ENCODE measurements at regions not wholly inside any gene's neighbourhood (a gene's known extent, or its start where the extent isn't known, plus 50 kb on each side); places are given as distances from the start of the nearest gene placed in this dataset.
"Not testable (repeated sequence)": the region's sequence is repeated elsewhere in the genome, so short reads cannot be mapped to it uniquely, and the experiment has no call there.

DNA sequence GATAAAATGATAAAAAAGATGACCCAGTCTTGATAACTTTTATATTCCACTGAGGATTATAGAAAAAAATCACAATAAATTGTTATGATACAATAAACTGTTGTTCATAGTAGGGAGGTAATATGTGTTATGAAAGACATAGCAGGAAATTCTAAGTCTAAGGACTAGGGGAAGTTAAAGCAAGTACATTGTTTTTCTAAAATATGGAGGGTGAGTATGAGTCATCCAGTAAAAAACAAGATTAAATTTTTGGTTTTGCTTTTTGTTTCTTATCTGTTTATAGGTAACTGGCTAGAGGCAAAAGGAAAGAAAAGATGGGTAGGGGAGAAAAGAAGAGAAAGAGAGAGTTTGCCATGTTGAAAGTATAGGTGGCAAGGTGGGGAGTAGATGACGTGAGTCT, 188.4 kb downstream of the POLR1F start:
- Histone ChIP-seq H3K27me3 (no peaks in the 10 kb centered on the region), H3K36me3 (no peaks in the 10 kb centered on the region), H3K27ac (no peak overlapping the region), H3K4me1 (no peaks in the 10 kb centered on the region), H3K4me3 (no peak overlapping the region), H3K9me3 (no peaks in the 10 kb centered on the region)
- no peak for DNase-seq (ENCODE audit: low spot score in 2 of 2)
- intact Hi-C loops (cut with DNase I) = no loop called here
- TF ChIP-seq, protein P1, sequence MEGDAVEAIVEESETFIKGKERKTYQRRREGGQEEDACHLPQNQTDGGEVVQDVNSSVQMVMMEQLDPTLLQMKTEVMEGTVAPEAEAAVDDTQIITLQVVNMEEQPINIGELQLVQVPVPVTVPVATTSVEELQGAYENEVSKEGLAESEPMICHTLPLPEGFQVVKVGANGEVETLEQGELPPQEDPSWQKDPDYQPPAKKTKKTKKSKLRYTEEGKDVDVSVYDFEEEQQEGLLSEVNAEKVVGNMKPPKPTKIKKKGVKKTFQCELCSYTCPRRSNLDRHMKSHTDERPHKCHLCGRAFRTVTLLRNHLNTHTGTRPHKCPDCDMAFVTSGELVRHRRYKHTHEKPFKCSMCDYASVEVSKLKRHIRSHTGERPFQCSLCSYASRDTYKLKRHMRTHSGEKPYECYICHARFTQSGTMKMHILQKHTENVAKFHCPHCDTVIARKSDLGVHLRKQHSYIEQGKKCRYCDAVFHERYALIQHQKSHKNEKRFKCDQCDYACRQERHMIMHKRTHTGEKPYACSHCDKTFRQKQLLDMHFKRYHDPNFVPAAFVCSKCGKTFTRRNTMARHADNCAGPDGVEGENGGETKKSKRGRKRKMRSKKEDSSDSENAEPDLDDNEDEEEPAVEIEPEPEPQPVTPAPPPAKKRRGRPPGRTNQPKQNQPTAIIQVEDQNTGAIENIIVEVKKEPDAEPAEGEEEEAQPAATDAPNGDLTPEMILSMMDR (IDR thresholded peaks at IDR 0.05) = no peak

DNA sequence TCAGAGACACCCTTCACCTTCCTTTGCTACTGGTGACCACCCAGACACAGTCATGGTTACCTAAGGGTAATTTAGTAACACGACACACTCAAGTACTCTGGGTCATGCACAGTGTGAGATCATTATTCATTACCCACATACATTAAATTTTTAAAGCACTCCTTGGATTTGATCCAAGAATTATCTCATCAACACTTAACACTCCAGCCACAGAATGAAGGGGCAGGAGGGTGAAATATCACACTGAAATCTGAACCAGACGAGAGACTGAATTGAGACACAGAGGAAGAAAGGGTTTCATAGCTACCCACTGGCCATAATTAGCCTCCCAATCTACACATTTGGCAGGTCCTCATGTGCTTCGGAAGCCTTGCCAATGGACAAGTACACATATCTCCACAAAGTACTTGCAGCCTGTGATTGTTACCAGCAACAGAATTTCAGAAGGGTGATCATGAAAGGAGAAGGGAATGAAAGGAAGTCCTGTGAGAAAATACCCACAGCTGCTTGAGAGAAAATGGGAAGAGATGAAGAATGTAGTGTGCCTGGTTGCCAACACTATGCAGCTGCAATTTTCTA, 189.3 kb downstream of the POLR1F start:
- DNase-seq (ENCODE audit: low spot score in 2 of 2) = no peak
- Histone ChIP-seq H3K36me3 (no peaks in the 10 kb centered on the region), H3K9me3 (no peaks in the 10 kb centered on the region), H3K27ac (no peak overlapping the region), H3K27me3 (no peaks in the 10 kb centered on the region), H3K4me1 (no peaks in the 10 kb centered on the region), H3K4me3 (no peak overlapping the region)
- TF ChIP-seq, protein P1 (IDR thresholded peaks at IDR 0.05) = no peak
- intact Hi-C loops (cut with DNase I) = no loop called here

DNA sequence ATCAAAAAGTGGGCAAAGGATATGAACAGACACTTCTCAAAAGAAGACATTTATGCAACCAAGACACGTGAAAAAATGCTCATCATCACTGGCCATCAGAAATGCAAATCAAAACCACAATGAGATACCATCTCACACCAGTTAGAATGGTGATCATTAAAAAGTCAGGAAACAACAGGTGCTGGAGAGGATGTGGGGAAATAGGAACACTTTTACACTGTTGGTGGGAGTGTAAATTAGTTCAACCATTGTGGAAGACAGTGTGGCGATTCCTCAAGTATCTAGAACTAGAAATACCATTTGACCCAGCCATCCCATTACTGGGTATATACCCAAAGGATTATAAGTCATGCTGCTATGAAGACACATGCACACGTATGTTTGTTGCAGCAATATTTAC, 191.3 kb downstream of the POLR1F start:
- H3K27ac ChIP-seq; DNase-seq (ENCODE audit: low spot score in 2 of 2); H3K4me1 ChIP-seq; H3K27me3 ChIP-seq; H3K4me3 ChIP-seq; intact Hi-C loops (cut with DNase I); H3K36me3 ChIP-seq; H3K9me3 ChIP-seq: not testable (repeated sequence)

DNA sequence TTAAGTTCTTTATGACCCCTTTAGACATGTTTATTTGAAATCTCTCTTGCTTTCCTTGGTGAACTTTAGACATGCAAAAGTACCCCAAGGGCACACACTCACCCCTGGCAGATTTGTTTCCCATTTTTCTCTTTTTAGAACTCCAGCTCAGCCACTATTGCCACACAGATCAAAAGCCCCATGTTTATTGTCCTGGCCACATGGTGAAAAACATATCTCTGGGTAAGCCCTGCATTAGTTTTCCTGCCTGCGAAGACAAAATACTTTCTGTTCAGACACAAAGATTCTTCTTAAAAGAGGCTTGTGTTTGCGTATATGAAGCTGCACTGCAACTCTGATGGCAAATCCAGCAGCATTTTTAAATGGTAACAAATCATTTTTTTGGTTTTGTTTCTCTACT, 200.0 kb downstream of the POLR1F start:
- intact Hi-C loops (cut with DNase I) = no loop called here
- Histone ChIP-seq H3K9me3 (no peaks in the 10 kb centered on the region), H3K27ac (no peak overlapping the region), H3K27me3 (no peaks in the 10 kb centered on the region), H3K36me3 (no peaks in the 10 kb centered on the region), H3K4me3 (no peak overlapping the region), H3K4me1 (no peaks in the 10 kb centered on the region)
- TF ChIP-seq, protein P1 (IDR thresholded peaks at IDR 0.05) = no peak
- no peak for DNase-seq (ENCODE audit: low spot score in 2 of 2)

DNA sequence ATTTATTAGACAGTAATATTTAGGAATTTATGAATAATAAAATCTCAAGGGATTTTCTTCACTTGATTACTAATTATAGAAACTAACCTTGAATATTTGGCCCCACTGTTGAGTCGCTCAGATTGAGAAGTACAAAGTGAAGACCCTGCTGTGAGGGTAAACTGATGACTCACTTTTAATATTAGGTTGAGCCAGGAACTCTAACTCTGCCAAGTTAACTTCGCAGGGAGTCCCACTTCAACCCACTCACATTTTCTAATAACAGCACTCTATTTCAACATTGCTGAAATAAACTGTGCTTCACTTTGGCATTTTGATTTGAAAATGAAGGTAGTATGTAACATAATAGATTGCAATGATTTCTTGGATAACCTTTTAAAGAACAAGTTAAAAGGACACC, 200.7 kb downstream of the POLR1F start:
- no peaks in the 10 kb centered on the region for H3K36me3 ChIP-seq

DNA sequence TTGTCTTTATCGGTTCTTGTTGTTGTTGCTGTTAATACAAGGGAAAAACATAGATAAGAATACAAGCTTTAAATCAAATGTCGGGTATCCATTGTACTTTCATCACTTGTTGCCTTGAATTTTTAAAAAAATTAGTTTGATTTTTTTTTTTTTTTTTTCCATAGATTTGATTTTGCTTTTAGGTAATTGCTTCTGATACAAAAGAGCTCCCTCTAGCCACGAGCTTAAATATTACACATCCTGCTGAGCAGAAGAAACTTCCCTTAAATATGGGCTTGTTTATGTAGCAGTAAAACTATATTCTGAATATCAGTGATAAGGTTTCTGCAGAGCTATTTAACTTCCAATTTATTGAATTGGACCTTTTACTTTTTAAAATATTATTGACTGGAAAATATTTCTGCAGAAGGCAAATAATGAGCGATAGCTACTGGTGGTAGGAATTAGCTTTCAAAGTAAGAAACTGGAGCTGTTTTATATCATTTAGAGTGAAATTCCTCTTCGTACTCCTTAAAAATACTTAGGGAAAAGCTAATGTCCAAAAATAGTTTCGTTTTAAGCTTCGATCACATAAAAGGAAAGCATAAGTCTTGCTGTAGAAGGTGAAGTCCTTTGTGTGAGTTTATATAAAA, 216.9 kb downstream of the POLR1F start:
- Histone ChIP-seq H3K4me3 (no peak overlapping the region), H3K36me3 (no peaks in the 10 kb centered on the region), H3K9me3 (no peaks in the 10 kb centered on the region), H3K4me1 (no peaks in the 10 kb centered on the region), H3K27me3 (no peaks in the 10 kb centered on the region), H3K27ac (no peak overlapping the region)
- no peak for DNase-seq (ENCODE audit: low spot score in 2 of 2)
- intact Hi-C loops (cut with DNase I) = no loop called here
- TF ChIP-seq, protein P1 (IDR thresholded peaks at IDR 0.05) = peak in 2 of 3 experiments; percentile 53 to 59

More for the DNA sequence above, 200.7 kb downstream of the POLR1F start:
- Histone ChIP-seq H3K27ac (no peak overlapping the region), H3K4me1 (no peaks in the 10 kb centered on the region), H3K9me3 (no peaks in the 10 kb centered on the region), H3K27me3 (no peaks in the 10 kb centered on the region), H3K4me3 (no peak overlapping the region)
- intact Hi-C loops (cut with DNase I) = no loop called here
- no peak for DNase-seq (ENCODE audit: low spot score in 2 of 2)
- TF ChIP-seq, protein P1 (IDR thresholded peaks at IDR 0.05) = no peak
